ENCODE measurements at regions not wholly inside any gene's neighbourhood (a gene's known extent, or its start where the extent isn't known, plus 50 kb on each side); places are given as distances from the start of the nearest gene placed in this dataset.

DNA sequence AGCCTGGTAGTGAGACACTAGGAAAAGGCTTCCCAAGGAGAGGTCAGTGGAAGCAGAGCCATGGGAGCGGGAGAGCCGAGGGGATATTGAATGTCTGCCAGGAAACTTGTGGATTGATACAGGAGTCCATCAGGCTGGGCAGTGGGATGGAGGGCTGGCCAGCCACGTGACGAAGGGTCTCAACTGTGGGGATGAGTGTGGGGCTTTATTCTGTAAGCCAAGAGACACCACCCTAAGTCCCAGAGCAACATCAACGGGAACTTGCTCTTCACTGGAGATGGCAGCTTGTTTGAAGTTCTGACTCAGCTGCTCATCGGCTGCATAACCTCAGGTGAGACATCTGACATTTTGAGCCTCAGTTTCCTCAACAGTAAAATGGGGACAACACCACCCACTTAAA lies 197.8 kb downstream of the VRK1 start (continued):
- TF ChIP-seq, protein P1, sequence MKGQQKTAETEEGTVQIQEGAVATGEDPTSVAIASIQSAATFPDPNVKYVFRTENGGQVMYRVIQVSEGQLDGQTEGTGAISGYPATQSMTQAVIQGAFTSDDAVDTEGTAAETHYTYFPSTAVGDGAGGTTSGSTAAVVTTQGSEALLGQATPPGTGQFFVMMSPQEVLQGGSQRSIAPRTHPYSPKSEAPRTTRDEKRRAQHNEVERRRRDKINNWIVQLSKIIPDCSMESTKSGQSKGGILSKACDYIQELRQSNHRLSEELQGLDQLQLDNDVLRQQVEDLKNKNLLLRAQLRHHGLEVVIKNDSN (IDR thresholded peaks at IDR 0.05; ENCODE audit: borderline replicate concordance, low read depth): no peak
- no peak for TF ChIP-seq NFIC (IDR thresholded peaks at IDR 0.05; ENCODE audit: borderline replicate concordance)
- TF ChIP-seq, protein P2, sequence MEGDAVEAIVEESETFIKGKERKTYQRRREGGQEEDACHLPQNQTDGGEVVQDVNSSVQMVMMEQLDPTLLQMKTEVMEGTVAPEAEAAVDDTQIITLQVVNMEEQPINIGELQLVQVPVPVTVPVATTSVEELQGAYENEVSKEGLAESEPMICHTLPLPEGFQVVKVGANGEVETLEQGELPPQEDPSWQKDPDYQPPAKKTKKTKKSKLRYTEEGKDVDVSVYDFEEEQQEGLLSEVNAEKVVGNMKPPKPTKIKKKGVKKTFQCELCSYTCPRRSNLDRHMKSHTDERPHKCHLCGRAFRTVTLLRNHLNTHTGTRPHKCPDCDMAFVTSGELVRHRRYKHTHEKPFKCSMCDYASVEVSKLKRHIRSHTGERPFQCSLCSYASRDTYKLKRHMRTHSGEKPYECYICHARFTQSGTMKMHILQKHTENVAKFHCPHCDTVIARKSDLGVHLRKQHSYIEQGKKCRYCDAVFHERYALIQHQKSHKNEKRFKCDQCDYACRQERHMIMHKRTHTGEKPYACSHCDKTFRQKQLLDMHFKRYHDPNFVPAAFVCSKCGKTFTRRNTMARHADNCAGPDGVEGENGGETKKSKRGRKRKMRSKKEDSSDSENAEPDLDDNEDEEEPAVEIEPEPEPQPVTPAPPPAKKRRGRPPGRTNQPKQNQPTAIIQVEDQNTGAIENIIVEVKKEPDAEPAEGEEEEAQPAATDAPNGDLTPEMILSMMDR (IDR thresholded peaks at IDR 0.05): no peak

DNA sequence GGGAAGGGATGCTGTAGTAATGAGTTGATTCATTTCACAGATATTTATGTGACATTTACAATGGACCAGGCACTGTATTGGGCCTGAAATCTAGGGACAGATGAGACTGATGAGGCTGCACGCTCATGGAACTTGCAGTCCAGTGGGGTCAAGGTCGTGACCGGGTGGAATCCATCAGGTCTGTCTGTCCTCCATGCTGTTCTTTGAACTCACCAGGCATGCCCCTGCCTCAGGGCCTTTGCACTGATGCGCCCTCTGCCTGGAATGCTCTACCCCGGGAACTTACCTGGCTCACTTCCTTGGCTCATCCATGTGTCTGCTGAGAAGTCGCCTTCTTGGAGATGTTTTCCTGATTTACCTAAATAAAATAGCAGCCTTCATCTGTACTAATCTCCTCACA lies 200.1 kb downstream of the VRK1 start:
- ChIA-PET CTCF (no interaction called here), POLR2A (no interaction called here)
- no peaks in the 10 kb centered on the region for H3K9me3 ChIP-seq
- TF ChIP-seq YY1 (IDR thresholded peaks at IDR 0.05; ENCODE audit: low read depth) (no peak), RAD21 (IDR thresholded peaks at IDR 0.05; ENCODE audit: low read length) (no peak), RCOR1 (IDR thresholded peaks at IDR 0.05; ENCODE audit: low read length) (no peak), EZH2phosphoT487 (IDR thresholded peaks at IDR 0.05; ENCODE audit: borderline replicate concordance, low read depth) (no peak), POLR2AphosphoS5 (IDR thresholded peaks at IDR 0.05; ENCODE audit: low read depth, low read length) (no peak), TAF1 (IDR thresholded peaks at IDR 0.05; ENCODE audit: borderline replicate concordance, low read depth, low read length) (no peak), GATA2 (CRISPR knock-in tag; IDR thresholded peaks at IDR 0.05) (no peak), RXRA (IDR thresholded peaks at IDR 0.05; ENCODE audit: borderline replicate concordance, low read depth) (no peak)
- TF ChIP-seq, protein P3, sequence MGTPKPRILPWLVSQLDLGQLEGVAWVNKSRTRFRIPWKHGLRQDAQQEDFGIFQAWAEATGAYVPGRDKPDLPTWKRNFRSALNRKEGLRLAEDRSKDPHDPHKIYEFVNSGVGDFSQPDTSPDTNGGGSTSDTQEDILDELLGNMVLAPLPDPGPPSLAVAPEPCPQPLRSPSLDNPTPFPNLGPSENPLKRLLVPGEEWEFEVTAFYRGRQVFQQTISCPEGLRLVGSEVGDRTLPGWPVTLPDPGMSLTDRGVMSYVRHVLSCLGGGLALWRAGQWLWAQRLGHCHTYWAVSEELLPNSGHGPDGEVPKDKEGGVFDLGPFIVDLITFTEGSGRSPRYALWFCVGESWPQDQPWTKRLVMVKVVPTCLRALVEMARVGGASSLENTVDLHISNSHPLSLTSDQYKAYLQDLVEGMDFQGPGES (IDR thresholded peaks at IDR 0.05; ENCODE audit: low read depth, low read length): no peak
- H3K9ac ChIP-seq: no peak overlapping the region
- H3K36me3 ChIP-seq (replicated peaks in 1 of 2; ENCODE audit: control insufficient read depth in 1 of 2, insufficient read depth in 2 of 2, low read length in 1 of 2): no peaks in the 10 kb centered on the region
- H3K4me3 ChIP-seq (ENCODE audit: low read depth in 2 of 2, low read length in 1 of 2): no peak overlapping the region
- H3K9me2 ChIP-seq: no peaks in the 10 kb centered on the region
- H2AFZ ChIP-seq (ENCODE audit: low read depth): no peak overlapping the region
- WGBS (ENCODE audit: low lambda C conversion rate): 47% methylated on average over 6 of the region's 6 CpGs
- H3K4me1 ChIP-seq (ENCODE audit: control insufficient read depth in 1 of 2, insufficient read depth in 2 of 2, low read depth in 1 of 2, low read length in 1 of 2): peaks cover 0 to 7% of the 10 kb centered on the region in 2 experiments; a peak in 1 of 4 replicates
- no peak overlapping the region for H3K27ac ChIP-seq (ENCODE audit: low read depth in 2 of 2, low read length in 1 of 2)
- no peak for DNase-seq
- no peaks in the 10 kb centered on the region for H3K79me2 ChIP-seq (ENCODE audit: insufficient read depth)
- H3F3A ChIP-seq (replicated peaks; ENCODE audit: insufficient read depth): no peaks in the 10 kb centered on the region
- no peak overlapping the region for H3K4me2 ChIP-seq
- H3K27me3 ChIP-seq (ENCODE audit: insufficient read depth): no peaks in the 10 kb centered on the region
- H4K20me1 ChIP-seq (ENCODE audit: insufficient read depth): no peaks in the 10 kb centered on the region

DNA sequence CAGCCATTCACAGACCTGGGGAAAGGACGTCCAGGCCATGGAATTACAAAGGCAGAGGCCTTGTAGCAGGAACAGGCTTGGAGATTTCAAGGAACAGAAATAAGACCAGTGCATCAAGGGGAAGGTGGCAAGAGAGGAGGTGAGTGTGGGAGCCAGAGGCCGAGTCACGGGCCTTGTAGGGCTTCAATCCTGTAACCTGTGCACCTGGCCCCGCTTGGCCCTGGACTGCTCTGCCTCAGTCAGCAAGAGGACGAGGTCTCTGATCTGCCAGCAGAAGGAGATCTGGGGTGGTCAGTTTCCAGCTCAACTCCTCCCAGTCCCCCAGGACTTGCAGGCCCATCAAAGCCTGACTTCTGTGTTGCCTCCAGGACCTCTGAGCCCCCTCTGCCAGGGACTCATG lies 200.8 kb downstream of the VRK1 start:
- H2AFZ ChIP-seq (ENCODE audit: low read depth): no peak overlapping the region
- ChIA-PET POLR2A (no interaction called here), CTCF (no interaction called here)
- DNase-seq: no peak
- no peaks in the 10 kb centered on the region for H3K36me3 ChIP-seq (replicated peaks in 1 of 2; ENCODE audit: control insufficient read depth in 1 of 2, insufficient read depth in 2 of 2, low read length in 1 of 2)
- H3K9me2 ChIP-seq: no peaks in the 10 kb centered on the region
- H3K9me3 ChIP-seq: no peaks in the 10 kb centered on the region
- H3K27me3 ChIP-seq (ENCODE audit: insufficient read depth): no peaks in the 10 kb centered on the region
- no peak overlapping the region for H3K27ac ChIP-seq (ENCODE audit: low read depth in 2 of 2, low read length in 1 of 2)
- H3K4me1 ChIP-seq (ENCODE audit: control insufficient read depth in 1 of 2, insufficient read depth in 2 of 2, low read depth in 1 of 2, low read length in 1 of 2): peaks cover 0 to 7% of the 10 kb centered on the region in 2 experiments; a peak in 1 of 4 replicates
- WGBS (ENCODE audit: low lambda C conversion rate): 10% methylated on average over 3 of the region's 5 CpGs
- H3K79me2 ChIP-seq (ENCODE audit: insufficient read depth): no peaks in the 10 kb centered on the region
- H3K9ac ChIP-seq: no peak overlapping the region
- no peak overlapping the region for H3K4me2 ChIP-seq
- H3K4me3 ChIP-seq (ENCODE audit: low read depth in 2 of 2, low read length in 1 of 2): no peak overlapping the region
- H3F3A ChIP-seq (replicated peaks; ENCODE audit: insufficient read depth): no peaks in the 10 kb centered on the region
- H4K20me1 ChIP-seq (ENCODE audit: insufficient read depth): no peaks in the 10 kb centered on the region
- no peak for TF ChIP-seq EP300 (IDR thresholded peaks at IDR 0.05; ENCODE audit: borderline replicate concordance in 1 of 2, low read depth in 1 of 2, low read length in 1 of 2)
- no peak for TF ChIP-seq RXRA (IDR thresholded peaks at IDR 0.05; ENCODE audit: borderline replicate concordance, low read depth)
- TF ChIP-seq, protein P4, sequence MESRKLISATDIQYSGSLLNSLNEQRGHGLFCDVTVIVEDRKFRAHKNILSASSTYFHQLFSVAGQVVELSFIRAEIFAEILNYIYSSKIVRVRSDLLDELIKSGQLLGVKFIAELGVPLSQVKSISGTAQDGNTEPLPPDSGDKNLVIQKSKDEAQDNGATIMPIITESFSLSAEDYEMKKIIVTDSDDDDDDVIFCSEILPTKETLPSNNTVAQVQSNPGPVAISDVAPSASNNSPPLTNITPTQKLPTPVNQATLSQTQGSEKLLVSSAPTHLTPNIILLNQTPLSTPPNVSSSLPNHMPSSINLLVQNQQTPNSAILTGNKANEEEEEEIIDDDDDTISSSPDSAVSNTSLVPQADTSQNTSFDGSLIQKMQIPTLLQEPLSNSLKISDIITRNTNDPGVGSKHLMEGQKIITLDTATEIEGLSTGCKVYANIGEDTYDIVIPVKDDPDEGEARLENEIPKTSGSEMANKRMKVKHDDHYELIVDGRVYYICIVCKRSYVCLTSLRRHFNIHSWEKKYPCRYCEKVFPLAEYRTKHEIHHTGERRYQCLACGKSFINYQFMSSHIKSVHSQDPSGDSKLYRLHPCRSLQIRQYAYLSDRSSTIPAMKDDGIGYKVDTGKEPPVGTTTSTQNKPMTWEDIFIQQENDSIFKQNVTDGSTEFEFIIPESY (IDR thresholded peaks at IDR 0.05; ENCODE audit: borderline replicate concordance, low read depth): no peak
- TF ChIP-seq, protein P5, sequence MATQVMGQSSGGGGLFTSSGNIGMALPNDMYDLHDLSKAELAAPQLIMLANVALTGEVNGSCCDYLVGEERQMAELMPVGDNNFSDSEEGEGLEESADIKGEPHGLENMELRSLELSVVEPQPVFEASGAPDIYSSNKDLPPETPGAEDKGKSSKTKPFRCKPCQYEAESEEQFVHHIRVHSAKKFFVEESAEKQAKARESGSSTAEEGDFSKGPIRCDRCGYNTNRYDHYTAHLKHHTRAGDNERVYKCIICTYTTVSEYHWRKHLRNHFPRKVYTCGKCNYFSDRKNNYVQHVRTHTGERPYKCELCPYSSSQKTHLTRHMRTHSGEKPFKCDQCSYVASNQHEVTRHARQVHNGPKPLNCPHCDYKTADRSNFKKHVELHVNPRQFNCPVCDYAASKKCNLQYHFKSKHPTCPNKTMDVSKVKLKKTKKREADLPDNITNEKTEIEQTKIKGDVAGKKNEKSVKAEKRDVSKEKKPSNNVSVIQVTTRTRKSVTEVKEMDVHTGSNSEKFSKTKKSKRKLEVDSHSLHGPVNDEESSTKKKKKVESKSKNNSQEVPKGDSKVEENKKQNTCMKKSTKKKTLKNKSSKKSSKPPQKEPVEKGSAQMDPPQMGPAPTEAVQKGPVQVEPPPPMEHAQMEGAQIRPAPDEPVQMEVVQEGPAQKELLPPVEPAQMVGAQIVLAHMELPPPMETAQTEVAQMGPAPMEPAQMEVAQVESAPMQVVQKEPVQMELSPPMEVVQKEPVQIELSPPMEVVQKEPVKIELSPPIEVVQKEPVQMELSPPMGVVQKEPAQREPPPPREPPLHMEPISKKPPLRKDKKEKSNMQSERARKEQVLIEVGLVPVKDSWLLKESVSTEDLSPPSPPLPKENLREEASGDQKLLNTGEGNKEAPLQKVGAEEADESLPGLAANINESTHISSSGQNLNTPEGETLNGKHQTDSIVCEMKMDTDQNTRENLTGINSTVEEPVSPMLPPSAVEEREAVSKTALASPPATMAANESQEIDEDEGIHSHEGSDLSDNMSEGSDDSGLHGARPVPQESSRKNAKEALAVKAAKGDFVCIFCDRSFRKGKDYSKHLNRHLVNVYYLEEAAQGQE (IDR thresholded peaks at IDR 0.05; ENCODE audit: low read depth, low read length): no peak

Data from SK-N-SH (cell line).